Spleen (tissue), 11 donors: ENCODE measurements at regions not wholly inside any gene's neighbourhood (a gene's known extent, or its start where the extent isn't known, plus 50 kb on each side); places are given as distances from the start of the nearest gene placed in this dataset.
"Not testable (repeated sequence)": the region's sequence is repeated elsewhere in the genome, so short reads cannot be mapped to it uniquely, and the experiment has no call there.

Source experiments
- DNase-seq: peaks from one replicate; pipeline ENCODE4 v3.0.0-alpha.2; 2020
- H3K27ac ChIP-seq, 8 donors: fragments of 200-600 bp; sonication (generic) in 7 of 8; 1 replicate in 4 of 8; 2 replicates in 4 of 8; pipeline versions ENCODE4 v1.5.0 to v1.8.0; 2016 to 2021; ENCODE audit warnings: inconsistent platforms in 4 of 8, mild to moderate bottlenecking in 4 of 8, moderate library complexity in 1 of 8
- H3K27me3 ChIP-seq, 7 donors: fragments of 200-600 bp; sonication (generic) in 6 of 7; replicated peaks in 1 of 7; 1 replicate in 4 of 7; 2 replicates in 3 of 7; pipeline versions ENCODE4 v1.5.0 to v1.8.0; 2016 to 2021; ENCODE audit warnings: inconsistent platforms in 3 of 7, mild to moderate bottlenecking in 1 of 7
- H3K36me3 ChIP-seq, 6 donors: fragments of 200-600 bp; sonication (generic) in 5 of 6; 1 replicate in 4 of 6; 2 replicates in 2 of 6; pipeline versions ENCODE4 v1.5.0 to v1.8.0; 2016 to 2021; ENCODE audit warnings: inconsistent platforms in 2 of 6
- H3K4me1 ChIP-seq, 6 donors: fragments of 200-600 bp; sonication (generic) in 5 of 6; 1 replicate in 3 of 6; 2 replicates in 3 of 6; pipeline versions ENCODE4 v1.5.0 to v1.8.0; 2016 to 2021; ENCODE audit warnings: inconsistent platforms in 3 of 6
- H3K4me3 ChIP-seq, 8 donors: fragments of 200-600 bp; sonication (generic) in 7 of 8; 1 replicate in 4 of 8; 2 replicates in 4 of 8; pipeline versions ENCODE4 v1.5.0 to v1.8.0; 2016 to 2021; ENCODE audit warnings: inconsistent platforms in 4 of 8, mild to moderate bottlenecking in 4 of 8, moderate library complexity in 2 of 8
- H3K9me3 ChIP-seq, 8 donors: fragments of 200-600 bp; sonication (generic) in 7 of 8; 1 replicate in 4 of 8; 2 replicates in 4 of 8; pipeline versions ENCODE4 v1.5.0 to v1.8.0; 2016 to 2021; ENCODE audit warnings: inconsistent platforms in 4 of 8
- WGBS, 5 donors: extraction: QIAGEN DNeasy Blood & Tissue Kit in 3 of 5; methylation state at CpG; one replicate each; pipeline versions ENCODE4 v1.1.5 to v1.1.7; 2013 to 2018; 5-methylcytosine and 5-hydroxymethylcytosine counted together
- intact Hi-C: fragments of 100-400 bp; cut with DNase I; formaldehyde crosslinking; loops from one replicate; pipeline ENCODE4 v1.15.0; 2023; ENCODE audit warnings: low total_unique reads
- donor health status: healthy with polysubstance abuse.
- donor health status: DM: no; HTN: no; CAD: no; lungs with moderate emphysema.
- donor health status: DM: no; HTN: no; CAD: no.
- donor health status: Bipolar disorder and iron deficiency.
- donor health status: healthy.
- donor health status: DM: no; HTN: no; CAD: no.
- donor health status: DM: yes; HTN: yes; CAD: no.

- H3K9me3 ChIP-seq, H3K27me3 ChIP-seq, H3K27ac ChIP-seq, H3K4me3 ChIP-seq, H3K4me1 ChIP-seq, intact Hi-C loops, DNase-seq: not testable (repeated sequence)
- peaks cover 0 to 32% (median 9%) of the 10 kb centered on the region in 6 donors for H3K36me3 ChIP-seq
Measured at GRCh38 chr5:34171398-34171797, 128.4 kb upstream of the C1QTNF3 start.

DNA sequence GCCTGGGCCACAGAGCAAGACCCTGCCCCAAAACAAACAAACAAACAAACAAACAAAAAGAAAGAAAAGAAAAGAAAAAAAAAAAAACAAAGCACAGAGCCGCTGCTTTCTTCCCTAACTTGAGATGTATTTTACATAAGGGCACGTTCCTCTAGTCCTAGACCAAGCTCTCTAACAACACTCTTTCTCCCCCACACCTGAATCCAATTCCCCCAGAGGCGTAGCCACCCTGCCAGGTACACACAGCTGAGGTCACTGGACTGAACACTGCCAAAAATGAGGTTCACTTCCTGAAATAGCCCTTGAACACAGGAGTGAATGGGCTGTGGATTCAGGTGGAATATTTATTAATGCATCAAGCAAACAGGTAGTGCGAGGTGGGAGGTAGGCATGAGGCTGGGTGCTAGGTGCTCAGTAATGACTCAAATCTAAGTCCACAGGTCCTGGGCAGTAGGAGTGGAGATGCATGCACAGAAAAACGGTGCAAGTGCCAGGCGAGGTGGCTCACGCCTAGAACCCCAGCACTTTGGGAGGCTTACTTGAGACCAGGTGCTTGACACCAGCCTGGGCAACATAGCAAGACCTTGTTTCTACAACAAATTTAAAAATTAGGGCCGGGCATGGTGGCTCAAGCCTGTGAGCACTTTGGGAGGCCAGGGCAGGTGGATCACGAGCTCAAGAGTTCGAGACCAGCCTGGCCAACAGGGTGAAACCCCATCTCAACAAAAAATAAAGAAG, 136.6 kb upstream of the C1QTNF3 start:
- H3K4me1 ChIP-seq, H3K9me3 ChIP-seq, H3K27me3 ChIP-seq, intact Hi-C loops, H3K4me3 ChIP-seq, H3K27ac ChIP-seq: not testable (repeated sequence)
- peak; percentile 83 for DNase-seq
- 94 to 97% (median 96%) methylated on average over 10 of the region's 10 CpGs for WGBS, 5 donors
- peaks cover 2 to 75% (median 27%) of the 10 kb centered on the region in 6 donors for H3K36me3 ChIP-seq

GRCh38 chr5:34180225-34180624, 137.2 kb upstream of the C1QTNF3 start:
- H3K27ac ChIP-seq, H3K27me3 ChIP-seq, H3K9me3 ChIP-seq, H3K4me3 ChIP-seq, intact Hi-C loops, H3K4me1 ChIP-seq: not testable (repeated sequence)
- peaks cover 2 to 69% (median 22%) of the 10 kb centered on the region in 6 donors for H3K36me3 ChIP-seq
- WGBS, 5 donors: 94 to 98% (median 95%) methylated on average over 9 to 10 of the region's 10 CpGs
- peak; percentile 76 for DNase-seq

- H3K36me3 ChIP-seq: peaks cover 2 to 61% (median 20%) of the 10 kb centered on the region in 6 donors
- WGBS, 5 donors: 80 to 97% (median 90%) methylated on average over 8 to 12 of the region's 14 CpGs
- H3K4me3 ChIP-seq, H3K9me3 ChIP-seq, H3K27me3 ChIP-seq, H3K4me1 ChIP-seq, H3K27ac ChIP-seq, intact Hi-C loops: not testable (repeated sequence)
- peak; percentile 85 for DNase-seq
Measured at GRCh38 chr5:34180940-34181614, 138.1 kb upstream of the C1QTNF3 start.

GRCh38 chr5:34185005-34185404, 142.0 kb upstream of the C1QTNF3 start:
- DNase-seq, H3K4me1 ChIP-seq: not testable (repeated sequence)
- 94 to 97% (median 96%) methylated on average over 6 of the region's 6 CpGs for WGBS, 5 donors

DNA sequence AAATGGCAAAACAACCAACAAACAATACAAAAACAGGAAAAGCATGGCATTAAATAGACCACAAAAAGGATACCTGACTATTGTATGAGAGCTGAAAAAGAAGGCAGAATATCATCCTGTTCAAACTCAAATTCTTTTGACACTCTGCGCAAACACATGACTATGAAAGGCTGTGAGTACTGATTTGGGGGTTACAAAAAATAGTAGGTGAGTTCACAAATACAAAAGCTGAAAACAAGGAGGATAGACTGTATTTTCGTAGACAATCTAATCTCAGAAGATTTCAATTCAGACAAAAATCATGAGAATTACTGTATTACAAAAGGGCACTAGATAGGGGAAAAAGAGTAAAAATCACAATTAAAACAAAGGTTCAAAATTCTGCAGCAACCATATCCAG, 142.6 kb upstream of the C1QTNF3 start:
- WGBS, 5 donors: 92 to 94% (median 93%) methylated on average over 2 of the region's 2 CpGs
- DNase-seq, H3K27ac ChIP-seq, H3K4me1 ChIP-seq, intact Hi-C loops, H3K4me3 ChIP-seq, H3K27me3 ChIP-seq, H3K9me3 ChIP-seq: not testable (repeated sequence)
- H3K36me3 ChIP-seq: peaks cover 0 to 44% (median 20%) of the 10 kb centered on the region in 6 donors

More at GRCh38 chr5:34185005-34185404, 142.0 kb upstream of the C1QTNF3 start:
- H3K9me3 ChIP-seq, H3K4me3 ChIP-seq, H3K27me3 ChIP-seq, intact Hi-C loops, H3K27ac ChIP-seq: not testable (repeated sequence)
- H3K36me3 ChIP-seq: peaks cover 2 to 43% (median 18%) of the 10 kb centered on the region in 6 donors

DNA sequence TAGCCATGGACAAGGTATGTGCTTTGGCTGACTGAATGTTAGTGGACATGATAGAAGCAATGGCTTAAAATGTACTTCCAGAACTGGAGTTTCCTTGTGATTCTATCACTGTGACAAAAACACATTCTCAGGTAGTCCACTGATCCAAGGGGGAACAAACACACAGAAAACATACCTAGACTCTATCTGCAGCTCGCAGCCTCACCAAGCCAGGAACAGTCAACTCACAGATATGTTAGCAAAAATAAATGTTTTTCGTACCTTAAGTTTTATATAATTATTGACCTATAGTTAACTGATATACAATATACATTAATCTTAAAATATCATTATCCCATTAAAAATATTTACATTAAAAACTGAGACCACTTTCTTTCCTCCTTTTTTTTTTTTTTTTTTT, 143.1 kb upstream of the C1QTNF3 start:
- peak; percentile 74 for DNase-seq
- H3K9me3 ChIP-seq, H3K4me3 ChIP-seq, intact Hi-C loops, H3K27ac ChIP-seq, H3K4me1 ChIP-seq, H3K27me3 ChIP-seq: not testable (repeated sequence)
- peaks cover 0 to 43% (median 20%) of the 10 kb centered on the region in 6 donors for H3K36me3 ChIP-seq
- 95 to 100% (median 96%) methylated on average over 2 of the region's 2 CpGs for WGBS, 5 donors

DNA sequence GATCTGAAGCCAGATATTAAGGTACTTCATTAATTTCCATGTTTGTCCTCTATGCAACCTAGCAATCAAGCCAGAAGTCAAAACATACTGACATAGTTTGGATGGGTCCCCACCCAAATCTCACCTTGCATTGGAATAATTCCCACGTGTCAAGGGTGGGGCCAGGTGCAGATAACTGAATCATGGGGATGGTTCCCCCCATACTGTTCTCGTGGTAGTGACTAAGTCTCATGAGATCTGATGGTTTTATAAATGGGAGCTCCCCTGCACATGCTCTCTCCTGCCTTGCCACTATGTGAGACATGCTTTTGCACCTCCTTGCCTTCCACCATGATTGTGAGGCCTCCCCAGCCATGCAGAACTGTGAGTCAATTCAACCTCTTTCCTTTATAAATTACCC, 143.9 kb upstream of the C1QTNF3 start:
- intact Hi-C loops, H3K4me1 ChIP-seq, H3K27ac ChIP-seq, H3K4me3 ChIP-seq, H3K9me3 ChIP-seq, H3K27me3 ChIP-seq: not testable (repeated sequence)
- 90 to 97% (median 93%) methylated on average over 2 of the region's 2 CpGs for WGBS, 5 donors
- peak; percentile 74 for DNase-seq
- peaks cover 0 to 44% (median 23%) of the 10 kb centered on the region in 6 donors for H3K36me3 ChIP-seq

GRCh38 chr5:34187441-34187840, 144.4 kb upstream of the C1QTNF3 start:
- peaks cover 0 to 44% (median 26%) of the 10 kb centered on the region in 6 donors for H3K36me3 ChIP-seq
- intact Hi-C loops, H3K9me3 ChIP-seq, DNase-seq, H3K4me1 ChIP-seq, H3K27ac ChIP-seq, H3K4me3 ChIP-seq, H3K27me3 ChIP-seq: not testable (repeated sequence)
- WGBS, 5 donors: 92 to 98% (median 96%) methylated on average over 2 to 4 of the region's 4 CpGs
